AG20443 (cell line): ENCODE measurements at regions not wholly inside any gene's neighbourhood (a gene's known extent, or its start where the extent isn't known, plus 50 kb on each side); places are given as distances from the start of the nearest gene placed in this dataset.
A peak's percentile ranks its signal among the peaks of the same experiment; 100 is the strongest.
"Not testable (repeated sequence)": the region's sequence is repeated elsewhere in the genome, so short reads cannot be mapped to it uniquely, and the experiment has no call there.

ENCODE experiments used
- DNase-seq: peaks from one replicate; pipeline ENCODE4 v3.0.0; 2012; ENCODE audit warnings: low spot score, mixed read lengths

- DNase-seq: no peak
Measured at GRCh38 chr4:164095313-164096110, 601.0 kb downstream of the TMA16 start.

- no peak for DNase-seq
Measured at GRCh38 chr4:164096766-164097518, 602.5 kb downstream of the TMA16 start.

GRCh38 chr4:164100741-164101365 is 606.4 kb downstream of the TMA16 start:
- DNase-seq: not testable (repeated sequence)

GRCh38 chr4:164108971-164109370 is 614.5 kb downstream of the TMA16 start:
- DNase-seq: no peak

GRCh38 chr4:164109503-164109902 is 615.0 kb downstream of the TMA16 start:
- DNase-seq: no peak

DNA sequence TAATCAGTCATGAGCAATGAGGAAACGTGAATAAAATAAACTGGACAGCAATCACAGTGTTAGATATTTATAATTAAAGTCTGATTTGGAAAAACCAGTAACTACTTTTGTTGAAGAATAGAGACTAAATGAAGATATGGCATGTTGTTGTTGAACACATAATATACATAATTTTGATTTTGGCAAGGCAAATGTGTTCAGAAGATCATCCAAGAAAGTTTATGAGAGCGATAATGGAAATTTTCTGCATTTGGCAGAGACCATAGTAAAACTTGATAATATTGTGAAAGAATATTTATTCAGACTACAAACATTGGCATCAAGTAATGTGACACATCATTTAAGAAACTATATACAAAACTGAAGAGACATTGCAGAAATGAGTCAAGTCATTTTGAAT is 620.7 kb downstream of the TMA16 start:
- no peak for DNase-seq

DNA sequence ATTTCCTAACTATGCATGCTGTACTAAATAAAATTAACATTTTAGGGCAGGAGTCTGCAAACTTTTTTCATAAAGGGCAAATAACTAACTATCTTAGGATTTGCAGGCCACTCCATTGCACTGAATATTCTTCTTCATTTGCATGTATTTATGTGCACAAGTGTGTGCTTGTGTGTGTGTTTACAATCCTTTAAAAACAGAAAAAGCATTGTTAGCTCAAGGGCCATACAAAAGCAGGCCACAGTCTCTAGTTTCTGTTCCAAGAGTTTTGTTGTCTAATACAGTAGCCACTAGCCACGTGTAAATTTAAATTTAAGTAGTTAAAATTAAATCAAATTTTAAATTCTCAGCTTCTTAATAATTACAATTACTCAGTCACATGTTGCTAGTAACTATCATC is 621.8 kb downstream of the TMA16 start:
- no peak for DNase-seq

DNA sequence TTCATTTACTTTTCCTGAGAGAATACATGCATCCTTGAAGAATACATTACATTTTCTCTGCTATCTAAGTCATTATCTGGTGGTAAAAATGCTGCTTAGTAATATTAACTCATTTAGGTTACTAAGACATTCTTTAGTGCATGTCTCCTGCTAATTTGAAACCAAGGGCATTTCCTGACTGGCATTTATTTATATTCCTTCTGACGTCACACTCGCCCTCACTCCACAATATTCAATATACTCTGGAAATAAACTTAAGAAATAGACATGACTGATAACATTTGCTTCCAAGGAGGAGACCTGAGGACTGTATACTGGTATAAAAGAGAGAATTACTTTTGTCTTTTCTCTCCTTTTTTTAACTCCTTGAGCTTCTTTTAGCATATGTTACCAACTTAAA is 619.5 kb upstream of the SMIM31 start:
- DNase-seq: no peak

GRCh38 chr4:164136180-164136616 is 617.7 kb upstream of the SMIM31 start:
- no peak for DNase-seq

DNA sequence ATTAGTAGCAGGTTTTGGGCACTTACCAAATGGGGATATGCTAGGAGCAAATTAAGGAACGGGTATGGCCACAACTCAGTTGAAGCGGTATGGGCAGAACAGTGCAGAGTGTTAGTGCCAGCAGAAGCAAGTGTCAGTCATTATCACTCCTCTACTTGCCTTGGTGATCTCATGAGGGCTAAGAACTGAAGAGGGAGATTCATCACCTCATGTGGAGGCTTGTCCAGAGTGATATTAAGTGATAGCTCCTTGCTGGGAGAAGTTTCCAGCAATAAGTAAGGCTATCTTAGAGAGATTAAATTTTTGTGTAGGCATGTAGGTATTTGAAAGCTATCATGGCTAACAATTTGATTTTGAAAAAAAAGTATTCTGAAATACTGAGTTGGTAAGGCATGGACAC is 615.4 kb upstream of the SMIM31 start:
- DNase-seq: no peak

DNA sequence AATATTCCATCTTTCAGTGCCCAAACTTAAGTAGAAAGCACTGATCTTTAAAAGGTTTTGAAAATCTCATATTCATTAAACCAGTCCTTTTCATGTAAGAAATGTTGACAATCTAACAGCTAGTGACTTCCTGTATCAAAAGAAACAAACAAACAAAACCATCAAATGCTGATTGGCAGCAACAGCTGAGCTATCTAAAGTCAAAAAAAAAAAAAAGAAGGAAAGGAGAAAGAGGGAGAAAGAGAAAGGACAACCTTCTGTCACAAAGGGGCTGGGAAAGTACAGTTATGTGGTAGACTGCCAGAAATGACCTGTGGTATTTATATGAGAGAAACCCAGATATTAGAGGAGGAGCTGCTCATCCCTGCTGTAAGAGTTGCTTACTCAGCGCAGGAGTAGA is 614.6 kb upstream of the SMIM31 start:
- no peak for DNase-seq

- DNase-seq: not testable (repeated sequence)
Measured at GRCh38 chr4:164141755-164142375, 612.1 kb upstream of the SMIM31 start.

DNA sequence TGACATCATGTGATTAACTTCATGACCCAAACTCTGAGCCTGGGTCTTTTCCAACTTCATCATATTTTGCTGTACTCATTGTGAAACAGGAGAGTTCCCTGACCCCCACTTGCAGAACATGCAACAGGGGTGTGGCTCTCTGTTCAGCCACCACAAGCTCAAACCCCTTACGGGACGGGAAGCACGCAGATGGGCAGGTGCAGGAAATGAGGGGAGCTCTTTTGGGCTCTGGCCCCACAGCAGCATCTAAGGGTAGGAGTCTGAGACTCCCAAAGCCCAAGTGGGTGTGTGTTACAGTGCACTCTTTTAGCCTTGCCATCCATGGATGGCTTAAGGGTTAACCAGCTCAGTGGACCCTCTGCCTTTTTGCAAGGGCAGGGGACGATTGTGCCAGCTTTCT is 599.5 kb upstream of the SMIM31 start:
- DNase-seq: no peak

- no peak for DNase-seq
Measured at GRCh38 chr4:164169591-164169990, 584.3 kb upstream of the SMIM31 start.

DNA sequence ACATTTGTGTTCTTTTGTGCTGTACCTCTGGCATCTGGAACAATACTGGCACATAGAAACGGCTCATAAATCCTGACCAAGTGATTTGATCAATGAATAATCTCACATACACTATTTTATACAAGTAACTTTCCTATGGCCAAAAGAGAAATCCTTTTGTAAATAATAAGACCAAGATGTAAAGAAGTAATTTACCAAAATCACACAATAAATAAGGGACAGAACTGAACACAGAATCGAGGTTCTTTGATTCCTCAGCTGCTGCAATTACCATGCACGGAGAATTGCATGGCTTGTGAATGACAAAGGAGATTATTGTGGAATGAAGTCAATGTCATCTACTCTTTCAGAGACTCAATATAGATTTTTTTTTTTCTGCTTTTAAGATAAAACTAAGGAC is 576.8 kb upstream of the SMIM31 start:
- DNase-seq: no peak

DNA sequence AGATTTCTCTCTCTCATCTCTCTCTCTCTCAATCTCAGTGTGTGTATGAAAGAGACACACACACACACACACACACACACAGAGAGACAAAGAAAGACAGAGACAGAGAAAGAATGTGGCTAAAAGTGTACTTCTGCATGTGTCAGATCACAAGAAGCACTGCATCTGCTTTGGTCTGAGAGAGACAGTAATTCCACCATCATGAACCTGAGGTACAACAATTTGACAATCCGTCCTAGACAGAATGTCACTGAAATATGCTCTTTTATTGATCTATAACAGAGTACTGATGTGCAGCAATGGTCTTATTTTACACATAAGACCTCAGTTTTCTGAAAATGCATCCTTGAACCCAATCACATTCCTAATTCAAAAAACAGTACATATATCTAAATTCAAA is 576.2 kb upstream of the SMIM31 start:
- no peak for DNase-seq

GRCh38 chr4:164188236-164188635 is 565.7 kb upstream of the SMIM31 start:
- DNase-seq: no peak

DNA sequence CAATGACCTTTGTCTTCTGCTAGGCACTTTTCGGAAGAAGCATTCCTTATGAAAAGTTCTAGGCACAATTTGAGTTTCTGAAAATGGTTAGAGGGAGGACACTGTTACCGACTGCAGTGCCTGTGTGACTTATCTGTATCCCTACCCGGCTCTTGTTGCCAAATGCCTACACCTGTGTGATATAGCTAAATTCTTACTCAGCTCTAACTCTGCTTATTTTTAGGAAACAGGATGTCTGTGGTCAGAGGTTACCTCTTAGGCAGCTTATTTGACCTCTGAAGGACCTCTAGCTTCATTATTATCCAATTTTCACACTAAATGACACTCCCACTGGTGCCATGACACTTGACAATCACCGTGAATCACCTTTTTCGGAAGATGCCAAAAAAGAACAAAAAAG is 561.1 kb upstream of the SMIM31 start:
- DNase-seq: no peak

- DNase-seq: no peak
Measured at GRCh38 chr4:164193676-164194075, 560.3 kb upstream of the SMIM31 start.

DNA sequence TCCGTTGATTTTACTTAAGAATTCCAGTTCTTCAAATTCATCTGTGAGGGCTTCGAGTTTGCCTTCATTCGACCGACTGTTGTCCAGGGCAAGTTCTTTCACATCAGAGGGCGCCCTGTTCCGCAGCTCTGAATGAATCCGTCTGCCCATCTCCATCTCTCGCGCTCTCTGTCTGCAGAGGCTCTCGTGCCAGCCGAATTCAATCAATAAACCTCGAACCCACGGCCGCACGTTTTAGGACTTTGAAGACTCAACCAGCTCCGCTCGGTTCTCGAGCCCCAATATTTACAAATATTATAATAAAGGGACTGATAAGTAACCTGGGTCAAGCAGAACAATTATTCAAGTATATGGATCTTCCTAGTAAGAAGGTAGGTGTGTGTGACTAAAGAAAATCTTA is 556.4 kb upstream of the SMIM31 start:
- DNase-seq: no peak

- DNase-seq: no peak
Measured at GRCh38 chr4:164203476-164203875, 550.5 kb upstream of the SMIM31 start.

DNA sequence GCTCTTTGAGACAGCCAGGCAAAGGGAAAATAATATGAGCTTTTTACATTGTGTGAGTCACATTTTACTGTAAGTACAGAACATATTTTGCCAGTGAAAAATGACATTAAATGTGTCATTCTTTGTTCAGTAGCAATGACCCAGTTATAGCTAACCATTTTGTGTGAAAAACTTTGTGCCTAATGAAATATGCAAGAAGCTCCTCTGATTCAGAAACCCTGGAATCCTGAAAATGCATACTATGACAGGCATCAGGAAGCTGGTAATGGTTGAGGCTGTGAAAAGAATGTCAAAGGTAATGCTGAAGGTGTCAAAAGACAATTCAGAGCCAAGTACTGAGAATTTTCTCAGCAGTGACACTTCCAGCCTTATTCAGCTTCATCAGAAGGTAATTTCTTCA is 549.5 kb upstream of the SMIM31 start:
- peak; percentile 6 for DNase-seq

GRCh38 chr4:164207460-164207859 is 546.5 kb upstream of the SMIM31 start:
- no peak for DNase-seq
